ENCODE measurements at regions not wholly inside any gene's neighbourhood (a gene's known extent, or its start where the extent isn't known, plus 50 kb on each side); places are given as distances from the start of the nearest gene placed in this dataset.
"Not testable (repeated sequence)": the region's sequence is repeated elsewhere in the genome, so short reads cannot be mapped to it uniquely, and the experiment has no call there.

- Mint-ChIP-seq H3K9me3 (ENCODE audit: low read depth, unreplicated experiment) (peaks cover 2% of the 10 kb centered on the region), H3K4me1 (ENCODE audit: low read depth, unreplicated experiment) (no peaks in the 10 kb centered on the region), H3K27me3 (ENCODE audit: unreplicated experiment) (no peaks in the 10 kb centered on the region), H3K4me3 (ENCODE audit: low read depth, unreplicated experiment) (no peak overlapping the region), H3K27ac (ENCODE audit: unreplicated experiment) (no peak overlapping the region), H3K36me3 (ENCODE audit: insufficient read depth, unreplicated experiment) (no peaks in the 10 kb centered on the region)
- TF ChIP-seq CTCF (IDR thresholded peaks at IDR 0.05; ENCODE audit: unreplicated experiment) = no peak
- intact Hi-C loops (cut with micrococcal nuclease; ENCODE audit: unreplicated experiment) = no loop called here
- CTCF ChIA-PET = no interaction called here
- no TSS peak for BruUV-seq (replicated peaks)
- DNase-seq = no peak
These were observed 725.3 kb downstream of the SI start for GRCh38 chr3:164352991-164353390.

GRCh38 chr3:164351131-164351530, 727.2 kb downstream of the SI start:
- intact Hi-C loops (cut with micrococcal nuclease; ENCODE audit: unreplicated experiment) = no loop called here
- Mint-ChIP-seq H3K4me1 (ENCODE audit: low read depth, unreplicated experiment) (peaks cover 3% of the 10 kb centered on the region), H3K36me3 (ENCODE audit: insufficient read depth, unreplicated experiment) (no peaks in the 10 kb centered on the region), H3K27ac (ENCODE audit: unreplicated experiment) (no peak overlapping the region), H3K4me3 (ENCODE audit: low read depth, unreplicated experiment) (no peak overlapping the region), H3K27me3 (ENCODE audit: unreplicated experiment) (peaks cover 9% of the 10 kb centered on the region), H3K9me3 (ENCODE audit: low read depth, unreplicated experiment) (peaks cover 11% of the 10 kb centered on the region)
- CTCF ChIA-PET = no interaction called here
- TF ChIP-seq CTCF (IDR thresholded peaks at IDR 0.05; ENCODE audit: unreplicated experiment) = no peak
- BruUV-seq (replicated peaks) = no TSS peak
- no peak for DNase-seq

- H3K4me3 Mint-ChIP-seq (ENCODE audit: low read depth, unreplicated experiment); BruUV-seq (replicated peaks); H3K36me3 Mint-ChIP-seq (ENCODE audit: insufficient read depth, unreplicated experiment); CTCF ChIA-PET; intact Hi-C loops (cut with micrococcal nuclease; ENCODE audit: unreplicated experiment); DNase-seq; H3K4me1 Mint-ChIP-seq (ENCODE audit: low read depth, unreplicated experiment); H3K27ac Mint-ChIP-seq (ENCODE audit: unreplicated experiment): not testable (repeated sequence)
- peaks cover 15% of the 10 kb centered on the region for H3K9me3 Mint-ChIP-seq (ENCODE audit: low read depth, unreplicated experiment)
- peaks cover 14% of the 10 kb centered on the region for H3K27me3 Mint-ChIP-seq (ENCODE audit: unreplicated experiment)
These were observed 736.1 kb downstream of the SI start for GRCh38 chr3:164342206-164342605.

GRCh38 chr3:164341086-164341485, 737.2 kb downstream of the SI start:
- peaks cover 6% of the 10 kb centered on the region for H3K4me1 Mint-ChIP-seq (ENCODE audit: low read depth, unreplicated experiment)
- CTCF ChIA-PET = no interaction called here

GRCh38 chr3:164340273-164340672, 738.0 kb downstream of the SI start:
- Mint-ChIP-seq H3K27ac (ENCODE audit: unreplicated experiment) (no peak overlapping the region), H3K4me3 (ENCODE audit: low read depth, unreplicated experiment) (no peak overlapping the region), H3K9me3 (ENCODE audit: low read depth, unreplicated experiment) (no peaks in the 10 kb centered on the region), H3K27me3 (ENCODE audit: unreplicated experiment) (no peaks in the 10 kb centered on the region), H3K4me1 (ENCODE audit: low read depth, unreplicated experiment) (no peaks in the 10 kb centered on the region), H3K36me3 (ENCODE audit: insufficient read depth, unreplicated experiment) (no peaks in the 10 kb centered on the region)
- BruUV-seq (replicated peaks) = no TSS peak
- DNase-seq = no peak
- intact Hi-C loops (cut with micrococcal nuclease; ENCODE audit: unreplicated experiment) = no loop called here
- TF ChIP-seq CTCF (IDR thresholded peaks at IDR 0.05; ENCODE audit: unreplicated experiment) = no peak
- CTCF ChIA-PET = no interaction called here

More at GRCh38 chr3:164341086-164341485, 737.2 kb downstream of the SI start:
- Mint-ChIP-seq H3K27me3 (ENCODE audit: unreplicated experiment) (peaks cover 4% of the 10 kb centered on the region), H3K27ac (ENCODE audit: unreplicated experiment) (no peak overlapping the region), H3K4me3 (ENCODE audit: low read depth, unreplicated experiment) (no peak overlapping the region), H3K9me3 (ENCODE audit: low read depth, unreplicated experiment) (peaks cover 6% of the 10 kb centered on the region), H3K36me3 (ENCODE audit: insufficient read depth, unreplicated experiment) (no peaks in the 10 kb centered on the region)
- no peak for DNase-seq
- no peak for TF ChIP-seq CTCF (IDR thresholded peaks at IDR 0.05; ENCODE audit: unreplicated experiment)
- BruUV-seq (replicated peaks) = no TSS peak
- intact Hi-C loops (cut with micrococcal nuclease; ENCODE audit: unreplicated experiment) = no loop called here

Measured in Calu3 (cell line).